Smooth muscle cell (in vitro differentiated cells): ENCODE measurements at regions not wholly inside any gene's neighbourhood (a gene's known extent, or its start where the extent isn't known, plus 50 kb on each side); places are given as distances from the start of the nearest gene placed in this dataset.

Experiments
- DNase-seq: peaks from one replicate; lab custom pipeline; 2025; ENCODE audit not compliant: unreplicated experiment; lab: John Stamatoyannopoulos, UW
- H2AFZ ChIP-seq: fragments of 200-600 bp; sonication (generic); 2 replicates; pipeline ENCODE4 v1.6.0; 2016; ENCODE audit warnings: antibody characterized with exemption, low read depth, mild to moderate bottlenecking
- H3F3A ChIP-seq: fragments of 200-600 bp; sonication (generic); 2 replicates; pipeline ENCODE4 v1.6.0; 2017; ENCODE audit warnings: antibody characterized with exemption, low read depth
- H3K27ac ChIP-seq: fragments of 200-600 bp; sonication (generic); 2 replicates; pipeline ENCODE4 v1.5.1; 2016; ENCODE audit warnings: low read depth, mild to moderate bottlenecking
- H3K27me3 ChIP-seq: fragments of 200-600 bp; sonication (generic); 2 replicates; pipeline ENCODE4 v1.6.1; 2016; ENCODE audit warnings: low read depth, mild to moderate bottlenecking
- H3K36me3 ChIP-seq: fragments of 200-600 bp; sonication (generic); 2 replicates; pipeline ENCODE4 v1.5.1; 2016; ENCODE audit warnings: low read depth
- H3K4me1 ChIP-seq: fragments of 200-600 bp; sonication (generic); 2 replicates; pipeline ENCODE4 v1.5.1; 2016; ENCODE audit warnings: low read depth
- H3K4me2 ChIP-seq: fragments of 200-600 bp; sonication (generic); 2 replicates; pipeline ENCODE4 v1.6.0; 2016; ENCODE audit warnings: mild to moderate bottlenecking
- H3K4me3 ChIP-seq: fragments of 200-600 bp; sonication (generic); 2 replicates; pipeline ENCODE4 v1.5.1; 2016; ENCODE audit warnings: mild to moderate bottlenecking
- H3K79me2 ChIP-seq: fragments of 200-600 bp; sonication (generic); 2 replicates; pipeline ENCODE4 v1.6.0; 2016; ENCODE audit warnings: low read depth, mild to moderate bottlenecking
- H3K9ac ChIP-seq: fragments of 200-600 bp; sonication (generic); 2 replicates; pipeline ENCODE4 v1.6.0; 2016; ENCODE audit warnings: low read depth
- H3K9me3 ChIP-seq: fragments of 200-600 bp; sonication (generic); replicated peaks from 2 replicates; pipeline ENCODE4 v1.5.1; 2016; ENCODE audit warnings: low read depth
- H4K20me1 ChIP-seq: fragments of 200-600 bp; sonication (generic); 2 replicates; pipeline ENCODE4 v1.6.0; 2016; ENCODE audit warnings: low read depth
- CTCF ChIP-seq: fragments of 200-600 bp; sonication (generic); IDR thresholded peaks from 2 replicates; pipeline ENCODE4 v1.5.1; 2017; ENCODE audit warnings: borderline replicate concordance, mild to moderate bottlenecking, antibody characterized with exemption; ENCODE audit not compliant: insufficient read depth, poor library complexity, severe bottlenecking
- WGBS: methylation state at CpG from one replicate; pipeline ENCODE4 v1.1.7; 2016; ENCODE audit warnings: low lambda C conversion rate; 5-methylcytosine and 5-hydroxymethylcytosine counted together

- Histone ChIP-seq H3K4me3 (no peak overlapping the region), H3K9me3 (no peaks in the 10 kb centered on the region), H3K27ac (no peak overlapping the region), H4K20me1 (no peaks in the 10 kb centered on the region), H3K27me3 (no peaks in the 10 kb centered on the region), H3K79me2 (no peaks in the 10 kb centered on the region), H2AFZ (no peak overlapping the region), H3K9ac (no peak overlapping the region), H3K4me1 (no peaks in the 10 kb centered on the region), H3F3A (no peaks in the 10 kb centered on the region), H3K36me3 (no peaks in the 10 kb centered on the region), H3K4me2 (no peak overlapping the region)
- TF ChIP-seq CTCF: no peak
- DNase-seq: no peak
Observed at GRCh38 chr20:12044969-12045368, 127.3 kb downstream of the BTBD3 start.

GRCh38 chr20:12047838-12048432 is 130.2 kb downstream of the BTBD3 start:
- WGBS: 92% methylated on average over 1 of the region's 1 CpG
- no peak overlapping the region for H3K9ac ChIP-seq

GRCh38 chr20:12049125-12049524 is 131.4 kb downstream of the BTBD3 start:
- no peak for TF ChIP-seq CTCF
- WGBS: 26% methylated on average over 2 of the region's 2 CpGs
- Histone ChIP-seq H3K4me3 (no peak overlapping the region), H4K20me1 (no peaks in the 10 kb centered on the region), H3K27ac (no peak overlapping the region), H3F3A (no peaks in the 10 kb centered on the region), H3K9me3 (no peaks in the 10 kb centered on the region), H3K4me2 (peak overlapping the region; percentile 0), H3K27me3 (no peaks in the 10 kb centered on the region), H3K9ac (no peak overlapping the region), H3K36me3 (no peaks in the 10 kb centered on the region), H3K79me2 (no peaks in the 10 kb centered on the region), H3K4me1 (no peaks in the 10 kb centered on the region), H2AFZ (no peak overlapping the region)
- no peak for DNase-seq

More at GRCh38 chr20:12047838-12048432, 130.2 kb downstream of the BTBD3 start:
- peak overlapping the region; percentile 12 for H3K4me2 ChIP-seq
- peak overlapping the region; percentile 31 for H3K27ac ChIP-seq
- no peaks in the 10 kb centered on the region for H3K27me3 ChIP-seq
- no peaks in the 10 kb centered on the region for H3K9me3 ChIP-seq
- no peak for DNase-seq
- H3F3A ChIP-seq: no peaks in the 10 kb centered on the region
- no peak overlapping the region for H3K4me3 ChIP-seq
- no peak overlapping the region for H2AFZ ChIP-seq
- no peaks in the 10 kb centered on the region for H3K4me1 ChIP-seq
- no peaks in the 10 kb centered on the region for H4K20me1 ChIP-seq
- no peaks in the 10 kb centered on the region for H3K79me2 ChIP-seq
- no peaks in the 10 kb centered on the region for H3K36me3 ChIP-seq
- no peak for TF ChIP-seq CTCF
